NCI-H2107 treated with DMSO at 0.1 percent for 48 hours (cell line): ENCODE measurements at regions not wholly inside any gene's neighbourhood (a gene's known extent, or its start where the extent isn't known, plus 50 kb on each side); places are given as distances from the start of the nearest gene placed in this dataset.
"Not testable (repeated sequence)": the region's sequence is repeated elsewhere in the genome, so short reads cannot be mapped to it uniquely, and the experiment has no call there.

Experiments
- DNase-seq: peaks from one replicate; lab custom pipeline; 2025; ENCODE audit not compliant: unreplicated experiment; lab: John Stamatoyannopoulos, UW

DNA sequence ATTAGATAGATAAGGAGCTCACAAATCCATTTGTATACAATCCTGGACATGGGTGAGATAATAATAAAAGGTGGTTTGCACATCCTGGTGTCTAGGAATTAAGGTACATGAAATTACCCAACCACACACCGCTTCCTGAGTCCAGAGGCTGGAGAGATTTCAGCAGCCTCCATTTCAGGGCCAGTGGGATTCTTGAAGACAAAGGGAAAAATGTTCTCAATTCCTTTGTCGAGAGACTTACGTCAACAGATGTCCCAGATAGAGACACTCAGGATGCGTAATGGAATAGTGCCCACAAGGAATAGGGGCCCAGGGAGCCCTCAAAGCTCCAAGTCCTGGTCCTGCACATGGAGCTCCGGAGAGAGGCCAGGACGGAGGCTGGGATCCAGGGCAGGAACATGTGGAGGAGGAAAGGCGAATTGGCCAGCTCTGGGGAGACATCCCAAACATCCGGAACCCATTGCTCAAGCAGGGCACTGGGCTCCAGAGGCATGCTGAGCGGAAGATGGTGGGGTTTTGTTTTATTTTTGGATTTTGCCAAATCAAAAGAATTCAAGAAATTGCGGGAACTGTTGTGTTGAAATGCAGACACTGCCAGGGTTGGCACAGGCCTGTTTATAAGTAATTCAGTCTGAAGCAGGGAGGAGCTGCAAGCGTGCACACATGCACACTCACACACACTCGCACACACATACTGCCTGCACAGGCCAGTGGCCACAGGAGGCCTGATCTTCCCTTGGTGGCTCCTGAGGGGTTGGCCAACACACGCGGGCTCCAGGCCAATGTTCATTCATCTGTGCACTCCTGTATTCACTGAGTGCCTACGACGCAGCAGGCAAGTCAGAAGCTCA lies 97.2 kb downstream of the NOG start:
- DNase-seq, result no peak

DNA sequence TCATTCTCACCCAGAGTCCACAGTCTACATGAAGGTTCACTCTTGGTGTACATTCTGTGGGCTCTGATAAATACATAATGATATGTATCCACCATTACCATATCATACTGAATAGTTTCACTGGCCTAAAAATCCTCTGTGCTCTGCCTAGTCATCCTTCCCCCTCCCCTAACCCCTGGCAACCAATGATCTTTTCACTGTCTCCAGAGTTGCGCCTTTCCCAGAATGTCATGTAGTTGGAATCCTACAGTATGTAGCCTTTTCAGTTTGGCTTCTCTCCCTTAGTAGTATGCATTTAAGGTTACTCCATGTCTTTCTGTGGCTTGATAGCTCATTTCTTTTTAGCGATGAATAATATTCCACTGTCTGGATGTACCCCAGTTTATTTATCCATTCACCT lies 101.3 kb downstream of the NOG start:
- no peak for DNase-seq

DNA sequence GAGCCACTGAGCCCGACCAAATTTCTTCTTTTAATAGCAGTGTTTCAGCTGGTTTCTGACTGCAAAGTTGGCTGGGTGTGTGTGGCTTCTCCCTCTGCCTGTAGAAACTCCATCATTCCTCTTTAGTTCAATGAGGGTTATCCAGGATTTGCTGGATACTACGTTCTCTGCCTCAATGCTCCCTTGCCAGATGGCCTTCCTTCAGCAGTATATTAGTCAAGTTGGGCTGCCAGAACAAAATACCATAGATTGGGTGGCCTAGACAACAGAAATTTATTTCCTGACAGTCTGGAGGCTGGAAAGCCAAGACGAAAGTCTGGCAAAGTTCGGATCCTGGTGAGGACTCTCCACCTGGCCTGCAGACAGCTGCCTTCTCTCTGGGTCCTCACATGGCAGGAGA lies 103.7 kb downstream of the NOG start:
- DNase-seq, result no peak

DNA sequence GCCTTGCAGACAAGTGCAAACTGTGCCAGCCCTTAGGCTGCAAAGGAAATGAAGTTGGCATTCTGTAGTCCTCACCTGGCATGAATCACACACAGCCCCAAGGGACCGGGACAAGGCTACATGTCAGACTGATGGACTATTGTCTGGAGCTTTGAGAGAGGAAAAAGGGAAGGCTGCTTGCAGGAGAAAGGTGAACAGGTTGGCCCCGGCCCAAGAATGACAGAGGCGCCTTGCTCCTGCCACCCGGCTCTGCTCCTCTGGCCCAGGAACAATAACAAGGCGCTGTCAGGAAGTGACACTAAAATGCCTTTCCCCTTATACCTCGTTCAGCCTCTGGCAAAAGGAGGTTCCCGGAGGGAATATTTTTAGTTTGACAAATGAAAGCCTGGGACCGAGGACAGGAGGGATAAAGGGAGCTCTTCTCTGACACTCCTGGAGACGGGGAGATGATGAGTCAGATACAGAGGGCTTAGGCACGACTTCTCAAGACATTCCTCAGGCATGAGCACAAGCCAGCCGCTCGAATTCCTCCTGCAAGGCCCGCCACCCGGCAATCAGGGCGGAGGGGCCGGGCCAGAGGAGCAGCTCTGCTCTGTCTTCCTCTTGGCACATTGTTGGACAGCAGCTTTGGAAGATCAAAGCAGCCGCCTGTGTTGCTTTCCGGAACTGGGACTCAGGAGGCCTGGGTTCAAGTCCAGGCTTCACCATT lies 105.8 kb downstream of the NOG start:
- peak; percentile 25 for DNase-seq

DNA sequence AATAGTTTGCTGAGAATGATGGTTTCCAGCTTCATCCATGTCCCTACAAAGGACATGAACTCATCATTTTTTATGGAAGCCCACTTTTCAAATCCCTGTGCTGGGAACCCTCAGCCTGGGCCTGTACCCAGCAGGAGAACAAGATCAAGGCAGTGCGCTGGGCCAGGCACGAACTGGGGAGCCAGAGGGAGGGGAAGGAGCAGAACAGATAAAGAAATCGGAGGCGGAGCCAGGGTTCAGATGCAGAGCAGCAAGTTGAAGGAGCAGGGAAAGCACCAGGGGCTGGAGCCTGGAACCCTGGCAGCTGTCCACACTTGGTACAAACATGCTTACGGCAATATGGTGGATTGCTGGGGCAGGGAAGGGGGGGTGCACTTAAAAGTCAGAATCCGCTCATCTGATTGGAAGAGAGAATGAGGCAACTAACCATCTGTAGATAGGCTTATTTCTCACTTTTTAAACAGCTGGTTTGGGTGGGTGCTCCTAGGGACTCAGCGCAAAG lies 107.5 kb downstream of the NOG start:
- no peak for DNase-seq

DNA sequence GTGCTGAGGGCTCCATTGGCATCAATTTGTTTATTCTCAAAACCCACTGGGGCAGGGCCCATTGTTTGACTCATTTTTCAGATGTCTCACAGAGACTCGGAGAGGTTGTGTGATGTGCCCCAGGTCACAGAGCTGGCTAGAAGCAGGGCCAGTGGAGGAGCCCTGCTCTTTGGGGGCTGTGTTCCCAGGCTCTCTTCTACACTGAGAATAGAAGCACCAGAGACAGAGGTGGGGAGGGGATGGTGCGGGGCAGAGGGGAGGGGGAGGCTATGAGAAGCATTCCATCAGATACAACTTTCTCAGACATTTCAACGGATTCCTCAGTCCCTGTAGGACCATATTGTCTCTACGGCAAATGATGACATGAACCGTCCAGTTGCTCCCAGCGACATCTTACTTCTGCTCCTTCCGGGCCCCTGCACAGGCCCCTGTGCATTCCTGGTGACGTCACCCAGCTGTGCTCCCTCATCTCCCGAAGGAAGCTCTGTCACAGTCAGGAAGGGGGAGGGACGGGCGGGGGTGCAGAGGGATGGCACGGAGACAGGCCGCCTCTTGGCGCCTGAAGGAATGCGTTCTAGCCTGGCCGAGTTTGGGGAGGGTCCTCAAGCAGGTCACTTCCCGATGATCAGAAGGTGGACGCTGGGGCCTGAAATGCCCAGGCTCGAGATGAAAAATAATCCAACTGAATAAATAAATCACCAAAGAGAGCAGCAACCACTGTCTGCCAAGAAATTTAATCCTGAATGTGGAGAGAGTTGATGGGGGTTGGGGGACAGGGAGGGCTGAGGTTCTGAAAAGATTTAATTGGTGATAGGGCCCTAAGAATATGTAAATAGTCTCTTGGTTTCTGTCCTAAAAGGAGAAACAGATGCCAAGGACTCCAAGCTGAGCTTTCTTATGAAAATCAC lies 114.1 kb downstream of the NOG start:
- DNase-seq, result no peak

DNA sequence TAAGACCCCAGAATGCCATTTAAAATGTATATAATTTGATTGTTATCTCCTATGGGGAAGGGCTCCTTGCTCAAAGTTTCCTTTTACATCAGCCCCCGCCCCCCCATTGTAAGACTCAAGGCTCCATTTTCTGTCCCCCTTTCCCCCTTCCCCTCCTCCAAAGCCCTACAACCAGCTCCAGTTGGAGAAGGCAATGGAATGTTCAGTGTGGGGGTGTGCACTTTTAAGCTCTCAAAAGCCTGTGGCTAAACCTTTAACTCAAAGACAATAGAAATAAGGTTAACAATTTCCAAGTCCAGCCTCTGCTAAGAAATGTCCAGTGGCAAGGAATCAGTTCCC lies 114.7 kb downstream of the NOG start:
- no peak for DNase-seq

DNA sequence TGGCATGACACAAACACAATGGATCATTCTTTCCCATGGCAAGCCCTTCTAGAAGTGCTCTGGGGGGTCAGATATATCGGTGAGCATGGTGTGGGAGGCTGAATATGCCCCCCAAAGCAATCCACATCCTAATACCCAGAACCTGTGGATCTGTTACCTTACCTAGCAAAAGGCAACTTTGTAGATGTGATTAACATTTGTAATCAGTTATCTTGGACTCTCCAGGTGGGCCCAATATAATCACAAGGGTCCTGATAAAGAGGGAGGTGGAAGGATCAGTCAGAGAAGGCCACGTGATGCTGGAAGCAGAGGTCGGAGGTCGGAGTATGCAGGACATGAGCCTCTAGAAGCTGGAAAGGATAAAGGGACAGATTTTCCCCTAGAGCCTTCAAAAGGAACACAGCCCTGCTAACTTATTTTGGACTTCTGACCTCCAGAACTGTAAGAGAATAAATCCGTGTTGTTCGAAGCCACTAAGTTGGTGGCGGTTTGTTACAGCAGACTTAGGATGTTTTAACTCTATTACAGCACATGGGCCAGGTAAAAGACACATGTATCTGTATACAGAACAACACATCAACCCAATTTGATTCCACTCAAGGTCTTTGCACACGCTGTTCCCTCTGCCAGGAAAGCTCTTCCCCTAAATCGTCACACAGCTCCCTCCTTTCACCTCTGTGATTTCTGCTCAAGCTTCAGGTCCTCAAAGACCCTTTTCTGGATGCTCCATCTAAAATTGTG lies 115.3 kb downstream of the NOG start:
- no peak for DNase-seq

DNA sequence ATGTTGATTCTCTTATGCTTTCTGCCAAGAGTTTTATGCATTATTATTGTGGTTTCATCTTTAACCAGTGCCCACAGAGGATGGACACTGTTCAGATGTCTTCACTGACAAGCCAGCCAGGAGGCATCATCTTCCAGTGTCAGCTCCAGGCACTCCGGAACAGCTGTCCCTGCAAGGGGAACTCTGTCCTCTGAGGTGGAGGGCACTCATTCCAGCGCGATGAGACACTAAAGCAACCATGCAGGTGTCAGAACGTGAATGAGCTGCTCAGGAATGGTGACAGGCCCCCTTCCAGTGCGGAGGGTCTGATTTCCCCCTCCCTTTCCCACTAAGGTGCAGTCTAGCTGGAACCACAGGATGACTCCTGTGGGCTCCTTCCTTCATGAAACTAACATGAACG lies 117.5 kb downstream of the NOG start:
- DNase-seq, result no peak

DNA sequence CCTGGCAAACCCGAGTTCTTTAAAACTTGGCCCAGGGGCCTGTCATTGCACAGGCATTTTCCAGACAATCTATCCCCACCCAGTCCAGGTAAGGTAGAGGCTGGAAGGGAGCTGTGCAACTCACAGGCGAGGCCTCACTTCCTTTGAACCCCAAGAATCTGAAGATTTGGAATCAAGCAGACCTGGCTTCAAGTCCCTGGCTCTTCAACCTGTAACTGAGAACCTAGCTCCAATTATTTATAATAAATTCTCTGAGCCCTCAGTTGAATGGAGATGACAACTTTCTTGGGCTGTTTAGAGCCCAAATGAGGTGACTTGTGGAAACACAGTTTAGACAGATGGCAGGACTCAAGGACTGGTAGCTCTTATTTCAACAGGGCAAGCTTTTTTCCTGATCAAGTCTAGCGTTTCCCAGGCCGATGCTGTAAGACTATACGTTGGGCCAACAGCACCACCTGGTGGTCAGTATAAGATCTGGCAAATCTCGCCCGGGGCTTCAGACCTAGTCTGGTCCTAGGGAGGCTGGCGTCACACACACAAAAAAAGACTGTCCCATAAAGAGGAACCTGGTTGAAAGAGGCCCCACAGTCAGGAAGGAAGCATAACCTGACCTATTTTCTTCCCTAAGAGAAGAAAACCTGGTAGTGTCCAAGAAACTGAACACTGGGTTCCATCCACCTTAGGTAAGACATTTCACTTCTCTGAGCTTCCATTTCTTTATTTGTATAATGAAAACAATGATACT lies 117.9 kb downstream of the C17orf67 start:
- peak; percentile 72 for DNase-seq

DNA sequence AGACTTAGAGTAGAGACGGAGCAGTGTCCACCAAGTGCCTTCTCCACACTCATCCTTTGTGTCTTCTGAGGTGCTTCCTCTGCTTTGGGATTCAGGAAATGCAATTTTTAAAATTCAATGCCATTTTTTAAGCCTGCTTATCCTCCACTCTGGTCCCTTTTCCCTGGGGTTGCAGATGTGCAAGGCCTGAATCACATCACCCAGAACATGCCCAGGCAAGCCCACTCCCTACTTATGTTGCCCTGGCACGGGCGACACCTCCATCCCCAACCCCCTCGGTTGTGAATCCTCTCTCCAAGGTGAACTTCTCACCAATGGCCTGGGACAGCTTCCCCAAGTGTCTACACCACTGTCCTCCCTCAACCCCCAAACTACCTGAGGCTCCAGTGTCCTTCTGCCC lies 116.2 kb downstream of the C17orf67 start:
- DNase-seq, result no peak

DNA sequence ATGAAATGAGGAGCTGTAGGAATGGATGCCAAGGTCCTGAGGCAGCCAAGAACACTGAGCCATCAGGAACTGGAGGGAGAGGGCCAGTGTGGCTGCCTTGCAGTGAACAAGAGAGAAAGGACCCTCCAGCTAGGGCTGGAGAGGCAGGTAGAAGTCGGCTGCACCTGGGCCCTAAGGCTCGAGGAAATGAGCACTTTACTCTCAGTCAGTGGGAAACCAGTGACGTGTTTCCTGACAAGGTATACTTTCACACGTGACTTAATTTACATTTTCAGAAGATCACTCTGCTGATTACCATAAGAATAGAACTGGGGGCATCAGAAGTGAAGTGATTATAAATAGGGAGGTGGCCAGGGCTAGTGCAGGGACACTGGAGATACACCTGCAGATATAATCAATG lies 115.2 kb downstream of the C17orf67 start:
- no peak for DNase-seq

DNA sequence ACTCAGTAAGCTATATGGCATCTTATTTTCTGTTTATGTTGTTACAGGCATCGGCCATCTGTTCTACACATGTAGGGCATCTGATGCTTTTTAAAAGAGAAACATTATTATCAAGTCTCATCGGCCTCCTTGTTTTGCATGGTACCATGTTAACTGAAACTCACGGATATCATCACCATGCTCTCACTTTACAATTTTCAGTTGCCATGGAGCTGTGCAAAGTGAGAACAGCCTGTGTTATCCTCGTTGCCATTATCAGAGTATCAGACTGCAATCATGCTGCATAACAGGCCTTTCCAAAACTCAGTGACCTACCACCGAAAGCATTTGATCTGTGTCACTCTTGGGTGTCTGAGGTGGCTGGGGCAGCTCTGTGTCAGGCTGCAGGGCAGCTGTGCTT lies 110.3 kb downstream of the C17orf67 start:
- DNase-seq, result no peak

DNA sequence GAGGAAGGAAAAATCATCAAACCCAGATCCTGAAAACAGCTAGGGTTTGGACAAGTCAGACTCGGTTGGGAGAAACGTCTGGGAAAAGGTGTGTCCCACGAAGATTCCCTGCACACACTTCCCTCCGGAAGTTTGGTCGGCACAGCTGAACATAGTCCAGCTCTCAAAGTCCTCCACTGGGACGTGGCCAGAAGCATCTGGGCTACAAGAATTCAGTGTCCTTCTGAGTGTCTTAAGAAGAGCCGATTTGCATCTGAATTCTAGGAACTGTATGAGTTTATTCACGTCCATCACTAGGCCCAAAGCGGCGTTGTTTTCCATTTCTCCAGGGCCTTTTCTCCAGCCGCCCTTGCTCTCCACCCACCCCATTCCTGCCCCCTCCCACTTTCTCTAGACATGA lies 109.1 kb downstream of the C17orf67 start:
- DNase-seq, result no peak

DNA sequence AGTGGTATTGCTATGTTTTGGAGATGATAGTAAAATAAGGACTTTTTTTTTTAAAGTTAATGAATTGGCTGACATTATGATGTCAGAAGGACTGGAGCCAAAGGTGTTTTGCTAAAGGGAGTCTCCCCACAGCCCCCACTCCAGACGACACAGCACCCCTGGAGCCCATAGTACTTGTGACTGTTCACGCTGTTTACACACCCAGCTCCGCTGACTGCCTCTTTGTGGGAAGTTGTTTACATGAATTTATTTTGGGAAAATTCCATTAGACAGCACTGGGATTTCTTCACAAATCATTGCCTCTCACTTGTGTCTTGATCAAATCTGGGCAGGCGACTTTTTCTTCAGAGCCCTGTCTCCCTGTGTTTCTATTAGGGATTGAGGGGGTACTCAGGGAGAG lies 108.6 kb downstream of the C17orf67 start:
- DNase-seq, result no peak

DNA sequence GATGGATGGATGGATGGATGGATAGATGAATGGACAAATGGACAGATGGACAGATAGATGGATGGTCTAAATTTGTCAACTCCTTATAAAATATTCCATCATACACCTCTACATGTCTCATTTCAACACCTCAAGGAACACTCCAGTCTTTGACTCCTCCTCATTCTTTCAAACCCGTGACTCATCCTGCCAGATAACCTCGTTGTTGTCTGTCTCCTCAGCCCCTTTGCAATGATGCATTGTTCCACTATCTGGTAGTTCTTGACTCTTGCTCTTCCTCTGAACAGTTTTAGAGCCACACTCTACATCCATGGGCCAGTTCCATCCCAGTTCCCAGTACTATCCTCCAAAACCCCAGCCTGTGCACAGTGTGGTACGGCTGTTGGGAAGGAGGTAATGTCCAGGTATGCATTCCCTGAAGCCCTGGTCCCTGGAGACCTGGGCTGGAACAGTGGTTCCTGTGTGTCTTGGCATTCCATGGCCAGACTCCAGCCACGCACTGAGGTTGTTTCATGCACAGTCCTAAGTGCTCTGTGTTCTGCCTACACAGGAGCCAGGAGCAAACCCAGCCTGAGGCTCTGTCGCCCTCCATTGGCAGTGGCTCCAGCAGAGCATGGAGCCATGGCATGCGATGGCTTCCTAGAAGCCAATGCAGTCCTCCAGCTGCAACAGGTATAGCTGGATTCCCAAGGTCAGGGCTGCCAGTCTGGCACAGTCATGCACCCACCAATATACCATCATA lies 105.7 kb downstream of the C17orf67 start:
- DNase-seq, result no peak

DNA sequence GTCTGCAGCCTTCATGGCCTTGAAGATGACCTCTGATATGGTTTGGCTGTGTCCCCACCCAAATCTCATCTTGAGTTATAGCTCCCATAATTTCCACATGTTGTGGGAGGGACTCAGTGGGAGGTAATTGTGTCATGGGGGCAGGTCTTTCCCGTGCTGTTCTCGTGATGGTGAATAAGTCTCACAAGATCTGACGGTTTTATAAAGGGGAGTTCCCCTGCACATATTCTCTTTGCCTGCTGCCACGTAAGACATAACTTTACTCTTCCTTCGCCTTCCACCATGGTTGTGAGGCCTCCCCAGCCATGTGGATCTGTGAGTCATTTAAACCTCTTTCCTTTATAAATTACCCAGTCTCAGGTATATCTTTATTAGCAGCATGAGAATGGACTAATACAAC lies 102.6 kb downstream of the C17orf67 start:
- not testable (repeated sequence) for DNase-seq

DNA sequence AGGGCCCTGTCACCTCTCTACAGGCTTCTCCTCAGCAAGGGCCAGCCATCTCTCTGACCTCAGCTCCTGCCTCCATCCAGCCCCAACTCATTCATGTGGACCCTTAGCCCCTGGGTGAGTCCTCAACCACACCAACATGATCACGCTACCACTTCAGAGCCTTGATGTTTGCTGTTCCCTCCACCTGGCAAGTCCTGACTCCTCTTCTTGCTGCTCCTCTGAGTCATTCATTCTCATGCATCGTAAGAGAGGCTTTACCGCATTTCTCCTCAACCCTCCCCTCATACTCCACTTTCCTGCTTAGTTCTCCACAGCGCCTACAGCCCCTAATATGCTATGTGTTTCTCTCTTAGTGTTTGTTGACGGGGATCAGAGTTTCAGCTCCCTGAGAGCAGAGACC lies 99.9 kb downstream of the C17orf67 start:
- no peak for DNase-seq

DNA sequence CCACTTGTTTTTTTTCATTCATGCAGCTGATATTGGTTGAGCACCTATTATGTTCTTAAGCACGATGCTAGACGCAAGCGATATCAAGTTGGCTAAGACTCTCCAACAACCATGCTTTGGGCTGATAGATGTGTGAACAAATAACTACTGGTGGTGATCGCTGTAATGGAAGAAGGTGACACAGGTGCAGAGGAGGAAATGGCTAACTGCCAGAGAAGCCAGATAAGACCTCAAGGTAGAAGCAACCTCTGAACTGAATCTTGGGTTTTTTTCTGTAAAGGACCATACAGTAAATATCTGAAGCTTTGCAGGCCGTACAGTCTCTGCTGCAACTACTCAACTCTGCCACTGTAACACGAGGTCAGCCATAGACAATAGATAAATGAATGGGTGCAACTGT lies 97.9 kb downstream of the C17orf67 start:
- no peak for DNase-seq
